AG09319 (cell line): ENCODE measurements at regions not wholly inside any gene's neighbourhood (a gene's known extent, or its start where the extent isn't known, plus 50 kb on each side); places are given as distances from the start of the nearest gene placed in this dataset.

Experiments
- DNase-seq: peaks from one replicate; pipeline ENCODE4 v3.0.0-alpha.2; 2010; ENCODE audit warnings: low read depth; ENCODE audit errors: extremely low read depth
- CTCF ChIP-seq: IDR thresholded peaks from 2 replicates; pipeline ENCODE4 v1.5.1; 2011; ENCODE audit warnings: low read depth, mild to moderate bottlenecking, inconsistent platforms, low read length, moderate library complexity

- TF ChIP-seq CTCF, result no peak
Measured at GRCh38 chr2:217011576-217011975, 151.7 kb upstream of the TNP1 start.

DNA sequence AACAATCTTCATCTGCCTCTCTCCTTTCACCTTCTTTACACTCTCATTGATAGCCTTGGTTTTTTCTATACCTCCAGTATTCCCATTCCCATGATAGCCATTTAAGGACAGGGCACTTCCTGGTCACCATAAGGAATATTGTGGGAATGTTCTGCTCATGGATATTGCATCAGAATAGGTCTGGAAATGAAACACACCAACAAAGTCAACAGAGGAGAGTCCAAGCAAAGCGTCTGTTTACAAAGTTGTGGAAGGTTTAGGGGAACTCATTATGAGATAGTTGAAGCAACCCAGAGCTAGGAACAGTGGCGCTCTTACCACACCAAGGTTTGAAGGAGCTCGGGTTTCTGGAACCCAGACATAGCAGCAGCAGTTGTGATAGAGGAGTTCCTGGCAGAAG lies 150.3 kb upstream of the TNP1 start:
- no peak for DNase-seq
- TF ChIP-seq CTCF, result no peak

More at GRCh38 chr2:217011576-217011975, 151.7 kb upstream of the TNP1 start:
- no peak for DNase-seq

GRCh38 chr2:217008794-217009193 lies 148.9 kb upstream of the TNP1 start:
- no peak for TF ChIP-seq CTCF

DNA sequence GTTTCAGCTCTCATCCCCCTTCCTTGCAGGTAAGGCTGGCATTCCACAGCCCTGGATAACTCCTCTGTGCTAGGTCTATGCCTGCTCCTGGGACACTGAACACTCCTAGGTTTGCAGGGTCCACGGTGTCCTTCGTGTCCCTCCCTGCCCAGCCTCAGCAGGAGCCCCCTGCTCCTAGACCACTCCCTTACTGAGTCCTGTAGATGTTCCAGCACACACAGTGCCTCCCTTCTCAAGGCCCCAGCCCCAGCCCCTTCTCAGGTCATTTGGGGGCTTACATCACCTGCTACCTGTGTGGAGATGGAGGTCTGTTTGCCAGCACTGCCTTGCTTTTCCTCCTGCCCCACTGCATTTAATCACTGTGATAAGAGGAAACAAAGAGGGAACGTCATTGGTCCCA lies 146.4 kb upstream of the TNP1 start:
- DNase-seq, result no peak
- TF ChIP-seq CTCF, result no peak

More at GRCh38 chr2:217008794-217009193, 148.9 kb upstream of the TNP1 start:
- no peak for DNase-seq

DNA sequence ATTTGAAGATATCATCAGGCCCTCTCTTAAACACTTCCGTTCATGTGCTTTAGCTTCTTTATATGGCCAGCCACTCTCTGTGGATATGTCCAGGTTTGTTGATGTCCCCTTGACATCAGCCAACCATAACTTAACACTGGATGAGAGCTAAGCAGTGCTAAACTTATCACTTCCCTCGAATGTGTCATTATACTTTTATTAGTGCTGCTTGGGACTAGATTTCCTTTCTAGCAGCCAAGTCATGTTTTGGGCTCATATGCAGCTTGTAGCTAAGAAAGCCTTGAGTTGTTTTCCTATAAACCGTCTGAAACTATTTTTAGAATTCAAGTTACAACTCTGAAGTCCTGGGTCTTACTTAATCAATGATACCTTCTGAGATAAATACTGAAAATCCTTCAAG lies 144.8 kb upstream of the TNP1 start:
- TF ChIP-seq CTCF, result no peak
- no peak for DNase-seq

DNA sequence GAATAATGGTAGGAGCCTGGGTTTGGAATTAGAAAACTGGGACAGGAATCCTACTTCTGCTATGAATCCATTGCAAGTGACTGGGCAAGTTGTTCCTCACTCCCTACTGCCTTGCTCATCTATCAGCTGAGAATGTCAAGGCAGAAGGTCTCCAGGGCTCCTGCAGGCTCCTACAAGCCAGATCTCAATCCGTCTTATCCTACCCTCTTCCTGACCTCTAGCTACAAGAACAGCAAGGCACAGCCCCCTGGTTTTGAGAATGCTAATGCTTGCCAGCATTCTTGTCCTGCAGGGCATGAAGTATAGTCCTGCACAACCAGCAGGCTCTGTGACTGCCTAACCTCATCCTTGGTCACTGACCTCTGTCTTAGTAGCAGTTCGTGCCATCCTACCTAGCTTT lies 141.9 kb upstream of the TNP1 start:
- no peak for DNase-seq
- TF ChIP-seq CTCF, result no peak

DNA sequence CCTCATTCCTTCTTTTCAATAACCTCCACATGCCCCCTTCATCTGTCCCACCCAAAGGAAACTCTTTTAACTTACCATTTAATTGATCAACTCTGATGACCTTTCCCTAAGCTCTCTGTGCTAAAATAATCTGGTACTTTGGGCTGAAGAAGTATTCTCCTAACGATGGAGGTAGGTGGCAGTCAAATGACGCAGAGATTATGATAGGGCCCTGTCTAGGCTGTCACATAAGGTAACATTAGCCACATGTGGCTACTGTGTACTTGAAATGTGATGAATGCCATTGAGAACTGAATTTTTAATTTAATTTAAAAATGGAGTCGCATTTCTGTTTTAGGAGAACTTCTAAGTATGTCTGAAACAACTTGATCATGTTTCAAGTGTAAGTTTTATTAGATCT lies 140.5 kb upstream of the TNP1 start:
- no peak for TF ChIP-seq CTCF
- DNase-seq, result no peak
